Stimulated activated CD8-positive, alpha-beta memory T cell treated with anti-CD3 and anti-CD28 coated beads, Interleukin-4, amount 100 ng/mL, for 4 hours (primary cell): ENCODE measurements at regions not wholly inside any gene's neighbourhood (a gene's known extent, or its start where the extent isn't known, plus 50 kb on each side); places are given as distances from the start of the nearest gene placed in this dataset.

Experiments used
- DNase-seq, 2 donors: peaks; one replicate each; pipeline ENCODE4 v3.0.0-alpha.2; 2020; ENCODE audit warnings: low read depth in 2 of 2, low spot score in 1 of 2

- no peak for DNase-seq
Measured at GRCh38 chr2:234732404-234733092, 219.3 kb upstream of the SH3BP4 start.

- DNase-seq: no peak
Measured at GRCh38 chr2:234731236-234731635, 220.6 kb upstream of the SH3BP4 start.

GRCh38 chr2:234730066-234730640 lies 221.7 kb upstream of the SH3BP4 start:
- no peak for DNase-seq

GRCh38 chr2:234725528-234726264 lies 226.1 kb upstream of the SH3BP4 start:
- no peak for DNase-seq

GRCh38 chr2:234724850-234725249 lies 227.0 kb upstream of the SH3BP4 start:
- DNase-seq: no peak

GRCh38 chr2:234723400-234723799 lies 226.5 kb upstream of the ARL4C start:
- DNase-seq: no peak

GRCh38 chr2:234722176-234722575 lies 225.3 kb upstream of the ARL4C start:
- DNase-seq: no peak

GRCh38 chr2:234719116-234719716 lies 222.3 kb upstream of the ARL4C start:
- DNase-seq: no peak

GRCh38 chr2:234716271-234716670 lies 219.4 kb upstream of the ARL4C start:
- DNase-seq: no peak

GRCh38 chr2:234715671-234716250 lies 218.9 kb upstream of the ARL4C start:
- no peak for DNase-seq

- no peak for DNase-seq
Measured at GRCh38 chr2:234714711-234715110, 217.8 kb upstream of the ARL4C start.

GRCh38 chr2:234712421-234712935 lies 215.6 kb upstream of the ARL4C start:
- DNase-seq: no peak

- DNase-seq: no peak
Measured at GRCh38 chr2:234711308-234711707, 214.4 kb upstream of the ARL4C start.

GRCh38 chr2:234710587-234710986 lies 213.7 kb upstream of the ARL4C start:
- no peak for DNase-seq

- DNase-seq: no peak
Measured at GRCh38 chr2:234710066-234710465, 213.2 kb upstream of the ARL4C start.

GRCh38 chr2:234708717-234709116 lies 211.8 kb upstream of the ARL4C start:
- DNase-seq: no peak

- no peak for DNase-seq
Measured at GRCh38 chr2:234708091-234708683, 211.3 kb upstream of the ARL4C start.

GRCh38 chr2:234706086-234706485 lies 209.2 kb upstream of the ARL4C start:
- no peak for DNase-seq

GRCh38 chr2:234705108-234705507 lies 208.2 kb upstream of the ARL4C start:
- no peak for DNase-seq

GRCh38 chr2:234703258-234703657 lies 206.4 kb upstream of the ARL4C start:
- DNase-seq: no peak

- no peak for DNase-seq
Measured at GRCh38 chr2:234702731-234703225, 205.9 kb upstream of the ARL4C start.
